Subcutaneous abdominal adipose tissue (tissue), 5 donors: ENCODE measurements at regions not wholly inside any gene's neighbourhood (a gene's known extent, or its start where the extent isn't known, plus 50 kb on each side); places are given as distances from the start of the nearest gene placed in this dataset.
"Not testable (repeated sequence)": the region's sequence is repeated elsewhere in the genome, so short reads cannot be mapped to it uniquely, and the experiment has no call there.

ENCODE experiments used
- H3K27ac ChIP-seq: one replicate; pipeline ENCODE4 v1.7.0; 2013; ENCODE audit warnings: low read depth, mild to moderate bottlenecking, inconsistent platforms, low read length, moderate library complexity
- H3K27me3 ChIP-seq, 5 donors: one replicate each; pipeline ENCODE4 v1.7.0; 2013; ENCODE audit warnings: low read length in 5 of 5, inconsistent platforms in 1 of 5; ENCODE audit not compliant: control insufficient read depth in 5 of 5, insufficient read depth in 4 of 5
- H3K36me3 ChIP-seq, 5 donors: one replicate each; pipeline ENCODE4 v1.7.0; 2013; ENCODE audit warnings: low read length in 5 of 5; ENCODE audit not compliant: control insufficient read depth in 5 of 5, insufficient read depth in 5 of 5
- H3K4me1 ChIP-seq, 5 donors: one replicate each; pipeline ENCODE4 v1.7.0; 2013; ENCODE audit warnings: low read length in 5 of 5, mild to moderate bottlenecking in 3 of 5, moderate library complexity in 1 of 5; ENCODE audit not compliant: control insufficient read depth in 5 of 5, insufficient read depth in 5 of 5
- H3K4me3 ChIP-seq, 5 donors: one replicate each; pipeline ENCODE4 v1.7.0; 2013; ENCODE audit warnings: low read length in 5 of 5, low read depth in 1 of 5
- H3K9ac ChIP-seq, 5 donors: one replicate each; pipeline ENCODE4 v1.7.0; 2013; ENCODE audit warnings: low read length in 5 of 5, mild to moderate bottlenecking in 4 of 5, moderate library complexity in 3 of 5
- H3K9me3 ChIP-seq, 5 donors: one replicate each; pipeline ENCODE4 v1.7.0; 2013; ENCODE audit warnings: low read length in 5 of 5; ENCODE audit not compliant: control insufficient read depth in 5 of 5
- donor health status: healthy.
- donor health status: healthy.
- donor health status: healthy.
- donor health status: healthy.
- donor health status: healthy.

DNA sequence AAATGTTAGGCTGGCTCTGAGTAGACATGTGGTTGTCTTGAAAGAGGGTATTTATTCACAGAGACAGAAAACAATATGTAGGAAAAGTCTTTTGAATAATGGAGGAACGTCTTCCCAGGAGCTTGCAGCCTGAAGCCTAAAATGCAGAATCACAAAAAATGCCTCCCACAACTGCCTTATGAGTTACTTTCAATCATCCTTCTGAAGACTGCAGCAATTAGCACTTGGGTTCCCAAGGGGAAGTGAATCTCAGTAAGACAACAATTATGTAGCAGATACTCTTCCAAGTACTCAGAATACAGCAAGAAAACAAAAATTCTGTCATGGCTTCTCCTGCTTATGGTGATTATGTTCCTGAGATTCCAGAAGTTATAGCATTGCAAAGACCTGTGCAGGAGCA lies 166.6 kb upstream of the TBL1X start:
- Histone ChIP-seq H3K9me3 (peaks cover 0 to 2% (median 2%) of the 10 kb centered on the region in 5 donors), H3K4me3 (no peak overlapping the region), H3K27me3 (peaks cover 0 to 14% (median 8%) of the 10 kb centered on the region in 5 donors), H3K9ac (no peak overlapping the region), H3K4me1 (no peaks in the 10 kb centered on the region), H3K36me3 (no peaks in the 10 kb centered on the region), H3K27ac (no peak overlapping the region)

- not testable (repeated sequence) for H3K27ac ChIP-seq, H3K4me1 ChIP-seq, H3K9ac ChIP-seq, H3K27me3 ChIP-seq, H3K36me3 ChIP-seq, H3K9me3 ChIP-seq, H3K4me3 ChIP-seq
Observed at GRCh38 chrX:9299681-9300080, 165.2 kb upstream of the TBL1X start.

DNA sequence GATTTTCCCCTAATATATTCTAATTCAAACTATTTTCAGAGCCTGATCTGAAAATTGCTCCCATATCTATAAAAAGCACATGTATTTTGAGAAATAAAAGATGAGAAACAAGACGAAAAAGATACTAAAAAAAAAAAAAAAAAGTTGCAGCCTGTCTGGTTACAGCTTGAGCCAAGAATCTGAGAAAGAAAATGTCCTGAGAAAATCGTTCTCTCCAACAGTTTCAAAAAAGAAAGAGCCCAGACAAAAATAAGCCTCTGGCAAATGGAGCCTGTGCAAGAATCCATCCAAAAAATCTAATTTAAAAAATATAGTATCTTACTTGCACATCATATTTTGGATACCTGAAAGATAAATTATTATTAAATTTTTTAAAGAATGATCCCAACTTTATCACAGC lies 163.0 kb upstream of the TBL1X start:
- peaks cover 0 to 3% (median 0%) of the 10 kb centered on the region in 5 donors for H3K27me3 ChIP-seq
- H3K4me1 ChIP-seq, result no peaks in the 10 kb centered on the region
- no peak overlapping the region for H3K27ac ChIP-seq
- H3K36me3 ChIP-seq, result no peaks in the 10 kb centered on the region
- H3K9me3 ChIP-seq, result peaks cover 0 to 7% (median 6%) of the 10 kb centered on the region in 5 donors
- no peak overlapping the region for H3K9ac ChIP-seq
- no peak overlapping the region for H3K4me3 ChIP-seq

DNA sequence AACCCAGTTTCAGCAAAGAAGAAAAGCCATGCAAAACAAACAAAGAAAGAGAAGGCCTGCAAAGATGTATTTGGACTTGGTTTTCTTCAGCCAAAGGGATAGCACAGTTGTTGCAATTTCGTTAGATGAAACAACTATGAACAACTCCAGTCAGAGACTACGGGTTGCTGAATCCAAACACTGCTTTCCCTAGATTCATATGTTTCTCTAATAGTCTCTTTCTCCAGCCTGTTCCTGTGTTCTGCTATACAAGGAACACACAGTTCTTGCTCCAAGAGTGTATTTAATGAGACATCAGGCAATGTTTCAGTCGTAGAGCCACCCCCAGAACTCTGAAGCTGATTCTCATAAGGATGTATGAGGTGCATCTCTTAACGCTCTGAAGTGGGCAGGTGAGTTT lies 162.5 kb upstream of the TBL1X start:
- no peaks in the 10 kb centered on the region for H3K4me1 ChIP-seq
- peaks cover 0 to 3% (median 0%) of the 10 kb centered on the region in 5 donors for H3K27me3 ChIP-seq
- H3K9me3 ChIP-seq, result peaks cover 0 to 7% (median 6%) of the 10 kb centered on the region in 5 donors
- H3K27ac ChIP-seq, result no peak overlapping the region
- no peak overlapping the region for H3K9ac ChIP-seq
- H3K4me3 ChIP-seq, result no peak overlapping the region
- H3K36me3 ChIP-seq, result no peaks in the 10 kb centered on the region

DNA sequence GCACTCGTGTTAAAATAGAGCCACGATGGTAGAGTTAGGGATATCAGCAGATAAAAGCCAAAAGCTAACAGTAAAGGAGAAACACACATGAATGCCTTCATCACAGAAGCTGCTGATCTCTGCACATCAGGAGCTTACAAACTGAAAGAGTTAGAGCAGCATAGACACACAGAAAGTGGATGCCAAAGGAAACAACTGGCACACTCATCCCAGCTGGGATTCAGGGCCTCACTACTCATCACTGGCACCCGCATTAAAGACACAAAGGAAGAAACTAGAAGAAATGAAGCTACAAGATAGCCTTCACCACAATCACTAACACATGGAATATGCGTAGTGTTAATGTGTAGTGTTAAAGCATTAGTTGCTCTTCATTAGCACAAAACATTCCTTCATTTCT lies 156.4 kb upstream of the TBL1X start:
- Histone ChIP-seq H3K4me3 (no peak overlapping the region), H3K27me3 (no peaks in the 10 kb centered on the region), H3K27ac (no peak overlapping the region), H3K9ac (no peak overlapping the region), H3K36me3 (no peaks in the 10 kb centered on the region), H3K9me3 (peaks cover 0 to 3% (median 2%) of the 10 kb centered on the region in 5 donors), H3K4me1 (no peaks in the 10 kb centered on the region)

DNA sequence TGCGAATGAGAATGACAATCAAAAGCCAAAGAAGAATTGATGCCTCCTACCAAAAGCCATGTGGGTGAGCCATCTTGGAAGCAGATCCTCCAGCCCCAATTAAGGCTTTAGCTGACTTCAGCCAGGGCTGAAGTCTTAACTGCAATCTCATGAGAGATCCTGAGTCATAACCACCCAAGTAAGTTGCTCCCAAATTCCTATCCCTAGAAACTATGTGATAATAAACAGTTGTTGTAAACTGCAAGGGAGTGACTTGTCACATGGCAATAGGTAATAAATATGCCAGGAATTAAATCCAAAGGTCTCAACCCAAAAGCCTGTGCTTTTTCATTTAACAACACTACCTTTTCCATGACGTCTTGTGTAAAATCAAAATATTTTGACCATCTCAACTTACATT lies 154.2 kb upstream of the TBL1X start:
- no peak overlapping the region for H3K27ac ChIP-seq
- no peaks in the 10 kb centered on the region for H3K9me3 ChIP-seq
- no peaks in the 10 kb centered on the region for H3K4me1 ChIP-seq
- H3K9ac ChIP-seq, result no peak overlapping the region
- H3K36me3 ChIP-seq, result no peaks in the 10 kb centered on the region
- H3K4me3 ChIP-seq, result no peak overlapping the region
- no peaks in the 10 kb centered on the region for H3K27me3 ChIP-seq

- Histone ChIP-seq H3K9me3 (no peaks in the 10 kb centered on the region), H3K9ac (no peak overlapping the region), H3K4me1 (peaks cover 0 to 9% (median 4%) of the 10 kb centered on the region in 5 donors), H3K4me3 (no peak overlapping the region), H3K27me3 (no peaks in the 10 kb centered on the region), H3K27ac (no peak overlapping the region), H3K36me3 (no peaks in the 10 kb centered on the region)
Observed at GRCh38 chrX:9311421-9312160, 153.3 kb upstream of the TBL1X start.

GRCh38 chrX:9312922-9313867 lies 151.7 kb upstream of the TBL1X start:
- Histone ChIP-seq H3K36me3 (no peaks in the 10 kb centered on the region), H3K9ac (no peak overlapping the region), H3K27me3 (no peaks in the 10 kb centered on the region), H3K4me3 (no peak overlapping the region), H3K9me3 (no peaks in the 10 kb centered on the region), H3K4me1 (peaks cover 0 to 23% (median 15%) of the 10 kb centered on the region in 5 donors), H3K27ac (no peak overlapping the region)

DNA sequence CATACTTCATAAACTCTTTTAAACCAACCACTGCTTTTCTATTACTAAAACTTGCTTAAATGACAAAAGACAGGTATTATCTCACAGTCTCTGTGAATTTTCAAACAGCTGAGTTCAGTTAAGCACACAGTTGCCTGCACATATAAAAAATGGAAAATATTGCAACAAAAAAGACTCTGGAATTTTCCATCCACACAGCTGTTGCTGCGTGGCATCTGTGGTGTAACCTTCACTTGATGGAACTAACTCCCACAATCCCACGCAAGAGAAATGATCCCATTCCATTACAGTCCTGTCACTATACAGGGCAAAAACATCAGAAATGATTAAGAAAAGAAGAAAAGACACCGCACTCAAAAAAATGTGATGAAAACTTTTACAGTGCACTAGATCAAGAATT lies 149.8 kb upstream of the TBL1X start:
- no peak overlapping the region for H3K9ac ChIP-seq
- peaks cover 0 to 23% (median 15%) of the 10 kb centered on the region in 5 donors for H3K4me1 ChIP-seq
- no peak overlapping the region for H3K4me3 ChIP-seq
- H3K9me3 ChIP-seq, result no peaks in the 10 kb centered on the region
- H3K27me3 ChIP-seq, result no peaks in the 10 kb centered on the region
- H3K36me3 ChIP-seq, result no peaks in the 10 kb centered on the region
- no peak overlapping the region for H3K27ac ChIP-seq

- H3K9ac ChIP-seq, result no peak overlapping the region
- H3K4me3 ChIP-seq, result no peak overlapping the region
- H3K27me3 ChIP-seq, result no peaks in the 10 kb centered on the region
- no peaks in the 10 kb centered on the region for H3K9me3 ChIP-seq
- no peaks in the 10 kb centered on the region for H3K36me3 ChIP-seq
- no peak overlapping the region for H3K27ac ChIP-seq
- H3K4me1 ChIP-seq, result peaks cover 0 to 23% (median 15%) of the 10 kb centered on the region in 5 donors
Observed at GRCh38 chrX:9316096-9316495, 148.8 kb upstream of the TBL1X start.
